Coronary artery (tissue), 2 donors: ENCODE measurements at regions not wholly inside any gene's neighbourhood (a gene's known extent, or its start where the extent isn't known, plus 50 kb on each side); places are given as distances from the start of the nearest gene placed in this dataset.
A peak's percentile ranks its signal among the peaks of the same experiment; 100 is the strongest.

Experiments
- DNase-seq: peaks from one replicate; pipeline ENCODE4 v3.0.0-alpha.2; 2017; ENCODE audit warnings: low spot score
- H3K27ac ChIP-seq, 2 donors: fragments of 200-600 bp; sonication (generic); one replicate each; pipeline ENCODE4 v1.5.1; 2016 to 2019
- H3K4me3 ChIP-seq: fragments of 200-600 bp; sonication (generic); 2 replicates; pipeline ENCODE4 v1.5.1; 2016; ENCODE audit warnings: mild to moderate bottlenecking, moderate library complexity
- TF ChIP-seq, protein P1 (sequence below): fragments of 200-600 bp; sonication (generic); IDR thresholded peaks from one replicate; pipeline ENCODE4 v1.5.1; 2019; ENCODE audit warnings: antibody characterized with exemption

DNA sequence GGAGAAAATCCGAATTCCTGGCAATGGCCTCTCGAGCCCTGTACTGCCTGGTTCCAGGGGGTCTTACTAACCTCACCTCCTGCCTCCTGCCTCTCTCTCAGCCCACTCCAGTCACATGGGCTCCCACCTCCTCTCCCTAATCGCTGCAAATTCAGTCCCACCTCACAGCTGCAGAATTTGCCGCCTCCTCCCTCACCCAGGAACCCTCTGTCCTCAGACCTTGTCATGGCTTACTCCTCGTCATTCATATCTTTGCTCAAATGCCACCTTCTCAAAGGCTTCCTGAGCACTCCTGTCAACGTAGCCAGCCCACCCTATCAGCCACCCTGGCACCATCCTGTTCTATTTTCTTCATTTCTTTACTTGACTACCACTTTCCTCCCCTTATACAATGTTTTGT is 89.0 kb downstream of the SLC2A10 start:
- H3K27ac ChIP-seq: no peak overlapping the region

DNA sequence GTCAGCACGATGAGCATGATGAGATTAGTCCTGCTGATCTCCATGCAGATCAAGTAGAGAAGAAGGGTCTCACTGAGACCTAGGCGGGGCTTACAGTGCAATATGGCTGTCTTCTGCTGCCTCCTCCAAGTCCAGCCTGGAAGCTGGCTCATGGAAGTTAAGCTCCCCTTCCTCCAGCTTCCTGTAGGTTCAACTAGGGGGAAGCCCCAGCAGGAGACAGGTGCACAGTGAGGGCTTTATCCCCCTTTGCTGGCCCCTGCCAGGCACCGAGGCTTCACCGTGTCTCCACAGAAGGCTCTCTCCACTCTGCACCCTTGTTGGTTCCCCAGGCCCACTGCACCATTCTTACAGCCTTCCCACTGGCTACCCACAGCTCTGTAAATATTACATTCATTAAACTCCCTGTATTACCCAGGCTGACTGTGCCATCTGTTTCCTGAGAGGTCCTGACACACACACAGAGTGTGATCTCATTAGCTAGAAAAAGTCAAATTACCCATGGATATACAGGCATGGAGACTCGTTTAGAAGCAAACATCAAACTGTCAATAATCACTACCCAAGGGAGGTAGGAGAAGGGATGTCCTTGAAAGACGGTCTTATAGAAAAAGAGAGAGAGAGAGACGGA is 90.4 kb downstream of the SLC2A10 start:
- TF ChIP-seq, protein P1, sequence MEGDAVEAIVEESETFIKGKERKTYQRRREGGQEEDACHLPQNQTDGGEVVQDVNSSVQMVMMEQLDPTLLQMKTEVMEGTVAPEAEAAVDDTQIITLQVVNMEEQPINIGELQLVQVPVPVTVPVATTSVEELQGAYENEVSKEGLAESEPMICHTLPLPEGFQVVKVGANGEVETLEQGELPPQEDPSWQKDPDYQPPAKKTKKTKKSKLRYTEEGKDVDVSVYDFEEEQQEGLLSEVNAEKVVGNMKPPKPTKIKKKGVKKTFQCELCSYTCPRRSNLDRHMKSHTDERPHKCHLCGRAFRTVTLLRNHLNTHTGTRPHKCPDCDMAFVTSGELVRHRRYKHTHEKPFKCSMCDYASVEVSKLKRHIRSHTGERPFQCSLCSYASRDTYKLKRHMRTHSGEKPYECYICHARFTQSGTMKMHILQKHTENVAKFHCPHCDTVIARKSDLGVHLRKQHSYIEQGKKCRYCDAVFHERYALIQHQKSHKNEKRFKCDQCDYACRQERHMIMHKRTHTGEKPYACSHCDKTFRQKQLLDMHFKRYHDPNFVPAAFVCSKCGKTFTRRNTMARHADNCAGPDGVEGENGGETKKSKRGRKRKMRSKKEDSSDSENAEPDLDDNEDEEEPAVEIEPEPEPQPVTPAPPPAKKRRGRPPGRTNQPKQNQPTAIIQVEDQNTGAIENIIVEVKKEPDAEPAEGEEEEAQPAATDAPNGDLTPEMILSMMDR: no peak
- no peak overlapping the region for H3K4me3 ChIP-seq
- DNase-seq: no peak
- no peak overlapping the region for H3K27ac ChIP-seq

More for the DNA sequence above, 89.0 kb downstream of the SLC2A10 start:
- H3K4me3 ChIP-seq: no peak overlapping the region
- peak; percentile 47 for DNase-seq
- TF ChIP-seq, protein P1: no peak

DNA sequence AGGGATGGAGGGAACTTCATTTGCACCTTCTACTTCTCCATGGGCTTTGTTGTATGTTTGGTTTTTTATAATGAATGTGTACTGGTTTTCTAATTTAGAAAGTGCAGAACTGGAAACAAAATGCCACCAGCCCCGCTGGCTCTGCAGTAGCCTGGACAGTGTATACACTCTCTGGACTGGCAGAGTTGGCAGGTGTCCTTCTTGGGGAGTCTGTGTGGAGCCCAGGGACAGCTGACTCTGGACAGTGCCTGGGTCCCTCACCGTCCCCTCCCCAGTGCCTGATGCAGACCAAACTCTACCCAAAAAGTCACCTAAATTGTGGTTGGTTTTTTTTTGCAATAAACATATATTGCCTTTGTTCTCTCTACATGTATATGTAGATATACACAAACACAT is 91.0 kb downstream of the SLC2A10 start:
- H3K27ac ChIP-seq: no peak overlapping the region
- no peak overlapping the region for H3K4me3 ChIP-seq
- DNase-seq: peak; percentile 29
- TF ChIP-seq, protein P1: no peak

DNA sequence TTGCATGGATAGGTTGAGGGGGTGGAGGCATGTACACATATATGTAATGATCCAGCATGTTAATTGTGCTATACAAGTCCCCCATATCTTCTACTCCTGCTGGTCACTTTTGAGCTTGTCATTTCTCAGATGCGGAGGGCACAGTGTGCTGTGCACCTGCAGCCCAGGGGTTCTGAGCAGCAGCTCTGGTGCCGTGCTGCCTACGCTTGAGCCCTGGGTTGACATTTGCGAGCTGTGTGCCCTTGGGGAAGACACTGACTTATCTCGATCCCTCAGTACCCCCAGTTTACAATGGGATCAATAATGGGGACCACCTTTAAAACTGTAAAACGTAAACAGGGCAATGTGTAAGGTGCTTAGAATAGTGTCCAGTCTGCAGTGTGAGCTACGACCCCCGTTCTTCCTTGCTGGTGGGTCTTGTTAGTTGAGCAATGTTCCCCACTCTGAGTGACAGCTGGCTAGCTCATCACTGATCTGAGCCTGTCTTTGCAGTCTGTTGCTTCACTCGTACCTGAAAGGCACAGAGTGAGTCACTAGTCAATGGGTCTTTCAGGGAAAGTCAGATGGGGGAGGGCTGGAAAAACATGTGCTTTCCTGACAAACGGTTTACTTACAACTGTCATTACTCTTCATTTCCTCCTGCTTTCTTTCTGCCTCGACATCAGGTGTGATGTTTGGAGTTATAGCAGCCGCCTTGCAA is 91.7 kb downstream of the SLC2A10 start:
- H3K27ac ChIP-seq: no peak overlapping the region
- DNase-seq: peak; percentile 22
- no peak overlapping the region for H3K4me3 ChIP-seq
- TF ChIP-seq, protein P1: no peak

DNA sequence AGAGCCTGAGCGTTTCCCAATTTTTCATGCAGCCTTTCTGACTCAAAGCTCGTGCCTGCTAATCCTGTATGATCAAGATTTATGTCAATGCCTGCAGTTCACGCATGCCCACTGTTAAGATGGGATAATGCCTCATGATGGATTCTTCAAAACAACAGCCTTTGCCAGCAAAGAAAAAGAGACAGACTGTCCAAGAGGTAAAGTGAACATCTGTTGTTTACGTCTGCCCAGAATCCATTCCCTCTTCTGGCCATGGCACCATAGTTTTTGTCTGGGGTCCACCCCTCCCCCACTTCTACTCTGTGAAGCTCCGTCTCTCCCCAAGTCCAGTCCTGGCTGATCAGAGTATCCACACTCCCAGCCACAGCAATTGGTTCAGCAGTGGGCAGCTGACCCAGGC is 91.9 kb upstream of the EYA2 start:
- no peak for DNase-seq
- Histone ChIP-seq H3K4me3 (no peak overlapping the region), H3K27ac (no peak overlapping the region)
- TF ChIP-seq, protein P1: no peak

DNA sequence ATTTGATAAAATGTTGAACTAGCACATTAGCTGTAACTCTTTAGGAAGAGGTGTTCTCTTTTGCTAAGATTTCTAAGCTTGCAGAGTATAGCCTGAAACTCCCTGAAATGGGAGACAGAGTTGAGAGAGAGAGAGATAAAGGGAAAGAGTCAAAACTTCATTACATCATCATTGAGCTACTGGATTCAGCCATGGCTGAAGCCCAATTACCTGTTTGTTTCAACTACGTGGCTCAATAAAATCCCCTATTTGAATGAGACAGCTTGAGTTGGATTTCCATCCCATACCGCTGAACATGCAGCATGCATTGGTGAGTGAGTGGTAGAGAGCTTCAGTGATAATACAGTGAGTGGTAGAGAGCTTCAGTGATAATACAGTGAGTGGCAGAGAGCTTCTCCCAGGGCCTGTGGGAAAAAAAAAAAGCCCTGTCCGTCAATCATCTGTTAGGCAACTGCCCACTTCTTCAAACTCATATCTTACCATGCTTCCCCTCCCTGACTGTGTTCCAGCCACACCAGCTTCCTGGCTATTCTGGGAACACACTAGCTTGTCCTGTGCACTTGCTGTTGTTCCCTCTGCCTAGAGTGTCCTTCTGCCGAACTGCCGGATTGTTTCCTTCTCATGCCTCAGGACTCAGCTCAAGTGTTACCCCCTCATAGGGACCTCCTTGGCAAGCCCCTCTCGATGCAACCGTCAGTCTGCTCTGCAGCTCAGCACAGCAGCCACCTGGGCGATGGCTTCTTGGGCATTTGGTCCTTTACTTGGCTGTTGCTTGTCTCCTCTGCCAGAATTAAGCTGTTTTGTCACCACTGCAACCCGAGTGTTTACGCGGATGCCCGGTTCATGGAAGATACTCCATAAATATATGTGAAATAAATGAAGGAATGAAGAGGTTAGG is 91.3 kb upstream of the EYA2 start:
- H3K4me3 ChIP-seq: no peak overlapping the region

More for the DNA sequence above, 91.3 kb upstream of the EYA2 start:
- H3K27ac ChIP-seq: no peak overlapping the region
- no peak for DNase-seq
- TF ChIP-seq, protein P1: no peak
